Activated T-cell treated with anti-CD3 and anti-CD28 coated beads for 24 hours (primary cell): ENCODE measurements at regions not wholly inside any gene's neighbourhood (a gene's known extent, or its start where the extent isn't known, plus 50 kb on each side); places are given as distances from the start of the nearest gene placed in this dataset.

Experiments
- DNase-seq: peaks from one replicate; pipeline ENCODE4 v3.0.0-alpha.2; 2020; ENCODE audit warnings: low read depth

- no peak for DNase-seq
Measured at GRCh38 chr6:40753675-40754448, 166.7 kb upstream of the LRFN2 start.

- DNase-seq: no peak
Measured at GRCh38 chr6:40753048-40753447, 165.9 kb upstream of the LRFN2 start.

GRCh38 chr6:40744835-40745234 is 157.7 kb upstream of the LRFN2 start:
- no peak for DNase-seq

- no peak for DNase-seq
Measured at GRCh38 chr6:40743690-40744446, 156.7 kb upstream of the LRFN2 start.

GRCh38 chr6:40743226-40743625 is 156.1 kb upstream of the LRFN2 start:
- no peak for DNase-seq

GRCh38 chr6:40740518-40740917 is 153.4 kb upstream of the LRFN2 start:
- DNase-seq: no peak

- no peak for DNase-seq
Measured at GRCh38 chr6:40738551-40739193, 151.5 kb upstream of the LRFN2 start.

- no peak for DNase-seq
Measured at GRCh38 chr6:40735521-40735920, 148.4 kb upstream of the LRFN2 start.

- DNase-seq: no peak
Measured at GRCh38 chr6:40735121-40735520, 148.0 kb upstream of the LRFN2 start.

GRCh38 chr6:40734607-40735006 is 147.4 kb upstream of the LRFN2 start:
- no peak for DNase-seq

- DNase-seq: no peak
Measured at GRCh38 chr6:40733770-40734396, 146.7 kb upstream of the LRFN2 start.

GRCh38 chr6:40733290-40733689 is 146.1 kb upstream of the LRFN2 start:
- no peak for DNase-seq

- DNase-seq: no peak
Measured at GRCh38 chr6:40732878-40733277, 145.7 kb upstream of the LRFN2 start.

- DNase-seq: no peak
Measured at GRCh38 chr6:40728643-40729042, 141.5 kb upstream of the LRFN2 start.

GRCh38 chr6:40727271-40727670 is 140.1 kb upstream of the LRFN2 start:
- DNase-seq: no peak

GRCh38 chr6:40726853-40727252 is 139.7 kb upstream of the LRFN2 start:
- DNase-seq: no peak

- no peak for DNase-seq
Measured at GRCh38 chr6:40725390-40725789, 138.2 kb upstream of the LRFN2 start.

- DNase-seq: no peak
Measured at GRCh38 chr6:40724886-40725285, 137.7 kb upstream of the LRFN2 start.

GRCh38 chr6:40723967-40724366 is 136.8 kb upstream of the LRFN2 start:
- no peak for DNase-seq

GRCh38 chr6:40722553-40723258 is 135.5 kb upstream of the LRFN2 start:
- DNase-seq: no peak

GRCh38 chr6:40722091-40722490 is 134.9 kb upstream of the LRFN2 start:
- DNase-seq: no peak
